ENCODE measurements at regions not wholly inside any gene's neighbourhood (a gene's known extent, or its start where the extent isn't known, plus 50 kb on each side); places are given as distances from the start of the nearest gene placed in this dataset.

GRCh38 chr5:85288914-85289313, 904.2 kb upstream of the EDIL3 start:
- Mint-ChIP-seq H3K4me1 (no peaks in the 10 kb centered on the region), H3K9me3 (no peaks in the 10 kb centered on the region), H3K27me3 (ENCODE audit: insufficient read depth) (no peaks in the 10 kb centered on the region), H3K36me3 (ENCODE audit: low read depth) (no peaks in the 10 kb centered on the region), H3K27ac (no peak overlapping the region), H3K4me3 (no peak overlapping the region)
- no peak for DNase-seq
- no peaks in the 10 kb centered on the region for H3K36me3 ChIP-seq (ENCODE audit: control insufficient read depth, insufficient read depth, low read length)
- no peaks in the 10 kb centered on the region for H3K27me3 ChIP-seq (ENCODE audit: control insufficient read depth, insufficient read depth, low read length, poor library complexity, severe bottlenecking)
- no peak overlapping the region for H3K4me3 ChIP-seq (ENCODE audit: low read length)
- H3K9me3 ChIP-seq (ENCODE audit: control insufficient read depth, low read length), result no peaks in the 10 kb centered on the region
- no peak overlapping the region for H3K9ac ChIP-seq (ENCODE audit: extremely low read depth, low read length, poor library complexity, severe bottlenecking)
- TF ChIP-seq CTCF (conservative IDR thresholded peaks at IDR 0.05), result peak; percentile 46
- WGBS, 2 experiments (ENCODE audit: insufficient coverage in 1 of 2, insufficient read length in 1 of 2), result 95 to 100% methylated on average over 2 of the region's 3 CpGs
- H3K27ac ChIP-seq (ENCODE audit: low read depth, low read length), result no peak overlapping the region
- no peaks in the 10 kb centered on the region for H3K4me1 ChIP-seq (ENCODE audit: control insufficient read depth, insufficient read depth, low read length)

- no peak overlapping the region for H3K27ac Mint-ChIP-seq
- no peak for TF ChIP-seq CTCF (conservative IDR thresholded peaks at IDR 0.05)
- H3K27me3 Mint-ChIP-seq (ENCODE audit: insufficient read depth), result no peaks in the 10 kb centered on the region
- no peaks in the 10 kb centered on the region for H3K9me3 Mint-ChIP-seq
- no peak overlapping the region for H3K4me3 Mint-ChIP-seq
- WGBS, 2 experiments (ENCODE audit: insufficient coverage in 1 of 2, insufficient read length in 1 of 2), result 87 to 90% methylated on average over 5 to 7 of the region's 7 CpGs
- no peaks in the 10 kb centered on the region for H3K36me3 Mint-ChIP-seq (ENCODE audit: low read depth)
- no peaks in the 10 kb centered on the region for H3K4me1 Mint-ChIP-seq
- DNase-seq, result no peak
- Histone ChIP-seq H3K36me3 (ENCODE audit: control insufficient read depth, insufficient read depth, low read length) (no peaks in the 10 kb centered on the region), H3K4me3 (ENCODE audit: low read length) (no peak overlapping the region), H3K9ac (ENCODE audit: extremely low read depth, low read length, poor library complexity, severe bottlenecking) (no peak overlapping the region), H3K27ac (ENCODE audit: low read depth, low read length) (no peak overlapping the region), H3K4me1 (ENCODE audit: control insufficient read depth, insufficient read depth, low read length) (no peaks in the 10 kb centered on the region), H3K9me3 (ENCODE audit: control insufficient read depth, low read length) (no peaks in the 10 kb centered on the region), H3K27me3 (ENCODE audit: control insufficient read depth, insufficient read depth, low read length, poor library complexity, severe bottlenecking) (no peaks in the 10 kb centered on the region)
Measured at GRCh38 chr5:85293145-85293785, 908.6 kb upstream of the EDIL3 start.

- no peaks in the 10 kb centered on the region for H3K27me3 ChIP-seq (ENCODE audit: control insufficient read depth, insufficient read depth, low read length, poor library complexity, severe bottlenecking)
- H3K9me3 Mint-ChIP-seq, result no peaks in the 10 kb centered on the region
- no peak overlapping the region for H3K9ac ChIP-seq (ENCODE audit: extremely low read depth, low read length, poor library complexity, severe bottlenecking)
- H3K4me3 Mint-ChIP-seq, result no peak overlapping the region
- no peak for TF ChIP-seq CTCF (conservative IDR thresholded peaks at IDR 0.05)
- H3K36me3 ChIP-seq (ENCODE audit: control insufficient read depth, insufficient read depth, low read length), result no peaks in the 10 kb centered on the region
- H3K4me3 ChIP-seq (ENCODE audit: low read length), result no peak overlapping the region
- H3K27me3 Mint-ChIP-seq (ENCODE audit: insufficient read depth), result no peaks in the 10 kb centered on the region
- H3K9me3 ChIP-seq (ENCODE audit: control insufficient read depth, low read length), result no peaks in the 10 kb centered on the region
- H3K4me1 ChIP-seq (ENCODE audit: control insufficient read depth, insufficient read depth, low read length), result no peaks in the 10 kb centered on the region
- no peak overlapping the region for H3K27ac Mint-ChIP-seq
- H3K4me1 Mint-ChIP-seq, result no peaks in the 10 kb centered on the region
- no peak overlapping the region for H3K27ac ChIP-seq (ENCODE audit: low read depth, low read length)
- WGBS, 2 experiments (ENCODE audit: insufficient coverage in 1 of 2, insufficient read length in 1 of 2), result 83% methylated on average over 1 of the region's 2 CpGs
- DNase-seq, result no peak
- no peaks in the 10 kb centered on the region for H3K36me3 Mint-ChIP-seq (ENCODE audit: low read depth)
Measured at GRCh38 chr5:85304524-85304923, 919.8 kb upstream of the EDIL3 start.
